ENCODE measurements at regions not wholly inside any gene's neighbourhood (a gene's known extent, or its start where the extent isn't known, plus 50 kb on each side); places are given as distances from the start of the nearest gene placed in this dataset.

DNA sequence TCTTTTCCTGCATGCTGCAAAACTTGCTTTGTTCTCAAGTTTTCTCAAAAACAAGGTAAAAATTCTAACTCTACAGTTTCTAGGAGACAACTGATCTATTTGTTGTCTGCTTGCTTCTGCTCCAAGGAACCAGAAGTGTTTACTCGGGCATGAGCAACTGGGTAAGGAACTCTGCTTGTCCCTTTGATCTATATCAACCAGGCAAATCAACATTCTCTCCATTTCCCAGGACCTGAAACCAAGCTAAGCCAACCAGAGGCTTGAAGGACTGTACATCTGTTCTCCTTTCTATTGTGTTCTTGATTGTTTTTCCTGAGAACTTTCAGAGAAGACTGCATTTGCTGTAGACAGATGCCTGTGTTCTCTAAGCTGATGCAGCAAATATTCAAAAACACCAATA lies 335.0 kb upstream of the KCNH7 start:
- TF ChIP-seq CTCF (conservative IDR thresholded peaks at IDR 0.05; ENCODE audit: low read depth, low read length): no peak
- TF ChIP-seq EZH2phosphoT487 (IDR thresholded peaks at IDR 0.05; ENCODE audit: borderline replicate concordance, low read length): no peak
- no peak for TF ChIP-seq EZH2 (IDR thresholded peaks at IDR 0.05; ENCODE audit: low read length, unreplicated experiment)

Measured in PC-3 (cell line).